GM18867 (cell line): ENCODE measurements at regions not wholly inside any gene's neighbourhood (a gene's known extent, or its start where the extent isn't known, plus 50 kb on each side); places are given as distances from the start of the nearest gene placed in this dataset.

Experiments
- ATAC-seq: cut with Tn5 transposase; IDR thresholded peaks from one replicate; pipeline ENCODE4 v1.9.1; 2021; ENCODE audit warnings: mild to moderate bottlenecking, moderate library complexity; ENCODE audit not compliant: unreplicated experiment

GRCh38 chr10:44180321-44181168 is 204.4 kb downstream of the CXCL12 start:
- ATAC-seq = no peak

GRCh38 chr10:44178856-44179255 is 206.0 kb downstream of the CXCL12 start:
- no peak for ATAC-seq

- no peak for ATAC-seq
Measured at GRCh38 chr10:44178281-44178680, 206.6 kb downstream of the CXCL12 start.

- ATAC-seq = no peak
Measured at GRCh38 chr10:44177610-44178009, 207.3 kb downstream of the CXCL12 start.

GRCh38 chr10:44176311-44176710 is 208.6 kb downstream of the CXCL12 start:
- ATAC-seq = no peak

- ATAC-seq = no peak
Measured at GRCh38 chr10:44173608-44173894, 211.3 kb downstream of the CXCL12 start.

GRCh38 chr10:44172883-44173607 is 211.9 kb downstream of the CXCL12 start:
- no peak for ATAC-seq

GRCh38 chr10:44171765-44172164 is 213.1 kb downstream of the CXCL12 start:
- no peak for ATAC-seq

GRCh38 chr10:44168478-44168877 is 216.4 kb downstream of the CXCL12 start:
- ATAC-seq = no peak

GRCh38 chr10:44167752-44168151 is 217.1 kb downstream of the CXCL12 start:
- no peak for ATAC-seq

GRCh38 chr10:44166441-44166840 is 218.5 kb downstream of the CXCL12 start:
- no peak for ATAC-seq

GRCh38 chr10:44164251-44164956 is 220.5 kb downstream of the CXCL12 start:
- ATAC-seq = no peak

- no peak for ATAC-seq
Measured at GRCh38 chr10:44161184-44161583, 223.7 kb downstream of the CXCL12 start.

GRCh38 chr10:44157574-44157973 is 227.3 kb downstream of the CXCL12 start:
- ATAC-seq = no peak

- ATAC-seq = no peak
Measured at GRCh38 chr10:44154956-44155355, 229.9 kb downstream of the CXCL12 start.

- no peak for ATAC-seq
Measured at GRCh38 chr10:44153918-44154670, 230.8 kb downstream of the CXCL12 start.

GRCh38 chr10:44143556-44143955 is 241.3 kb downstream of the CXCL12 start:
- ATAC-seq = no peak

GRCh38 chr10:44132361-44133289 is 252.3 kb downstream of the CXCL12 start:
- ATAC-seq = no peak

- ATAC-seq = no peak
Measured at GRCh38 chr10:44126291-44126717, 258.6 kb downstream of the CXCL12 start.

GRCh38 chr10:44125879-44126278 is 259.0 kb downstream of the CXCL12 start:
- no peak for ATAC-seq
